Heart left ventricle (tissue), 13 donors: ENCODE measurements at regions not wholly inside any gene's neighbourhood (a gene's known extent, or its start where the extent isn't known, plus 50 kb on each side); places are given as distances from the start of the nearest gene placed in this dataset.

Experiments
- POLR2A ChIP-seq, 2 donors: fragments of 450-650 bp; IDR thresholded peaks; one replicate each; pipeline ENCODE4 v1.6.1; 2017; ENCODE audit warnings: antibody characterized with exemption in 2 of 2, mild to moderate bottlenecking in 2 of 2, moderate library complexity in 2 of 2
- TF ChIP-seq, protein P1 (sequence below), 12 donors: fragments of 200-600 bp; sonication (generic) in 4 of 12; IDR thresholded peaks; one replicate each; pipeline versions ENCODE4 v1.5.0 to v1.8.0; 2018 to 2022; ENCODE audit warnings: antibody characterized with exemption in 12 of 12, mild to moderate bottlenecking in 5 of 12
- donor health status: ischemic (EF 13 %, LVEDD 7.1; RV severe dilation, severe dysfunction).
- donor health status: DM: no; HTN: yes; CAD: no.
- donor health status: DM: no; HTN: no; CAD: no.
- donor health status: ischemic (EF 25% LVEDD 6.9; RV normal size, moderate dysfunction).
- donor health status: ischemic (EF 25% LVEDD 5.7; RV mildly dilated, moderate dysfunction).
- donor health status: ischemic (EF 35%, LVEDD 5.7; RV mildly dilated, moderate dysfunction).
- donor health status: nonischemic (EF 11% LVEDD 7.7; RV severe dilation, severe dysfunction).
- donor health status: DM: yes; HTN: yes; CAD: no.
- donor health status: PGD.
- donor health status: ischemic (EF 29% LVEDD 5.4; RV normal size, mild dysfunction).
- donor health status: nonischemic (EF 23%, LVEDD 6.1; RV moderate dilation, normal function).

GRCh38 chr10:61061923-61062504, 118.0 kb upstream of the RHOBTB1 start:
- TF ChIP-seq, protein P1, sequence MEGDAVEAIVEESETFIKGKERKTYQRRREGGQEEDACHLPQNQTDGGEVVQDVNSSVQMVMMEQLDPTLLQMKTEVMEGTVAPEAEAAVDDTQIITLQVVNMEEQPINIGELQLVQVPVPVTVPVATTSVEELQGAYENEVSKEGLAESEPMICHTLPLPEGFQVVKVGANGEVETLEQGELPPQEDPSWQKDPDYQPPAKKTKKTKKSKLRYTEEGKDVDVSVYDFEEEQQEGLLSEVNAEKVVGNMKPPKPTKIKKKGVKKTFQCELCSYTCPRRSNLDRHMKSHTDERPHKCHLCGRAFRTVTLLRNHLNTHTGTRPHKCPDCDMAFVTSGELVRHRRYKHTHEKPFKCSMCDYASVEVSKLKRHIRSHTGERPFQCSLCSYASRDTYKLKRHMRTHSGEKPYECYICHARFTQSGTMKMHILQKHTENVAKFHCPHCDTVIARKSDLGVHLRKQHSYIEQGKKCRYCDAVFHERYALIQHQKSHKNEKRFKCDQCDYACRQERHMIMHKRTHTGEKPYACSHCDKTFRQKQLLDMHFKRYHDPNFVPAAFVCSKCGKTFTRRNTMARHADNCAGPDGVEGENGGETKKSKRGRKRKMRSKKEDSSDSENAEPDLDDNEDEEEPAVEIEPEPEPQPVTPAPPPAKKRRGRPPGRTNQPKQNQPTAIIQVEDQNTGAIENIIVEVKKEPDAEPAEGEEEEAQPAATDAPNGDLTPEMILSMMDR (IDR thresholded peaks at IDR 0.05), result no peak
- TF ChIP-seq POLR2A (IDR thresholded peaks at IDR 0.05), result no peak
